Kidney epithelial cell (primary cell): ENCODE measurements at regions not wholly inside any gene's neighbourhood (a gene's known extent, or its start where the extent isn't known, plus 50 kb on each side); places are given as distances from the start of the nearest gene placed in this dataset.

Source experiments
- DNase-seq: peaks from one replicate; pipeline ENCODE4 v3.0.0-alpha.2; 2010; ENCODE audit warnings: low read depth
- H3K27me3 ChIP-seq: 2 replicates; pipeline ENCODE4 v1.6.0; 2011; ENCODE audit warnings: low read length; ENCODE audit not compliant: control insufficient read depth, insufficient read depth
- H3K36me3 ChIP-seq: 2 replicates; pipeline ENCODE4 v1.5.1; 2011; ENCODE audit warnings: low read length; ENCODE audit not compliant: control insufficient read depth, insufficient read depth
- H3K4me3 ChIP-seq: 2 replicates; pipeline ENCODE4 v1.5.1; 2011; ENCODE audit warnings: low read depth, mild to moderate bottlenecking, control low read depth, low read length
- CTCF ChIP-seq: IDR thresholded peaks from 2 replicates; pipeline ENCODE4 v1.5.1; 2011; ENCODE audit warnings: mild to moderate bottlenecking, moderate library complexity, low read length, control low read depth, inconsistent platforms; ENCODE audit not compliant: insufficient read depth, poor library complexity, severe bottlenecking

DNA sequence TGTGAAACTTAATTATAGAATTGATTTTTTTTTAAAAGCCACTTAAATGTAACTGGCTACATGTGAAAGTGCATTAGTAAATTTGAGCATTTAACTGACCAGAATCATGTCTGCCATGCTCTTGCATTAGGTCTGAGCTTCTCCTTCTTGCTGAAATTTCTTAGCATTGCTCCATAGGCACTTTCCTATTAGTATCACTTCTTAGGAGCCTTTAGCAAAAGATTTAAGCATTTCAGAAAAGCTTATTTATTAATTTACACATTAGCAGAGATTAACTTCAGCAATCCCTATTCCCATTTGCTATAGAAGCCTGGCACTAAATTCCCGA is 211.0 kb downstream of the SNX18 start:
- H3K36me3 ChIP-seq: no peaks in the 10 kb centered on the region
- no peak for DNase-seq
- H3K27me3 ChIP-seq: no peaks in the 10 kb centered on the region
- TF ChIP-seq CTCF: no peak
- no peak overlapping the region for H3K4me3 ChIP-seq

DNA sequence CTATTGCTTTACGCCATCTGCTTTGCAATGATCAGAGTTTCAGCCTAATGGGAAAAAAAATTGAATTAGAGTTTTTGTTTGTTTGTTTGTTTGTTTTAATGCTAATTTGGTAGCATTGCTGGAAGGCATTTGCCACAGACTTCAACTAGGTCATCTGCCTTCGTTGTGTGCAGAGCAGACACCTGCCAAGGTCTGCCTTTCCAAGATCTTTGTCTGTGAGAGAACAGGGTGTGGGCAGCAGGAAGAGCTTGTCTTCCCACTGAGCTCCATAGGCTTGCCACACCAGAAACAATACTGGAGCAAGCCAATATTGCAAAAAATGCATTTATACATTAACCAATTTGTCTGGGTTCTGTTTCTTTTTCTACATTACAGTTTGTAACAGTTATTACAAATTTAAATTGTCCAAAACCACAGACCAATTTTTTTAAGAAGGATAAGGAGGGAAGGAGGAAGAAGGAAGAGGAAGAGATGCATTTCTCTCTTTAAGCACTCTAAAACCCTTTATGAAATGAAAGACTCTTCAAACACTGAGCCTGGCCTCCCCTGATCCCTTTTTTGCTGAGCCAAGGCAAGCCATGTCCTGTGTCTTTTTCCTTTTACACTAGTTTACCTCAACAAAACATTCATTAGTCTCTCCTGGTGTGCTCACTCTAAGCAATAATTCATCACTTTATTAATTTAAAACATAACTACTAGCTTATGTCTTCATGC is 210.5 kb downstream of the SNX18 start:
- Histone ChIP-seq H3K4me3 (no peak overlapping the region), H3K27me3 (no peaks in the 10 kb centered on the region), H3K36me3 (no peaks in the 10 kb centered on the region)
- TF ChIP-seq CTCF: no peak
- no peak for DNase-seq

DNA sequence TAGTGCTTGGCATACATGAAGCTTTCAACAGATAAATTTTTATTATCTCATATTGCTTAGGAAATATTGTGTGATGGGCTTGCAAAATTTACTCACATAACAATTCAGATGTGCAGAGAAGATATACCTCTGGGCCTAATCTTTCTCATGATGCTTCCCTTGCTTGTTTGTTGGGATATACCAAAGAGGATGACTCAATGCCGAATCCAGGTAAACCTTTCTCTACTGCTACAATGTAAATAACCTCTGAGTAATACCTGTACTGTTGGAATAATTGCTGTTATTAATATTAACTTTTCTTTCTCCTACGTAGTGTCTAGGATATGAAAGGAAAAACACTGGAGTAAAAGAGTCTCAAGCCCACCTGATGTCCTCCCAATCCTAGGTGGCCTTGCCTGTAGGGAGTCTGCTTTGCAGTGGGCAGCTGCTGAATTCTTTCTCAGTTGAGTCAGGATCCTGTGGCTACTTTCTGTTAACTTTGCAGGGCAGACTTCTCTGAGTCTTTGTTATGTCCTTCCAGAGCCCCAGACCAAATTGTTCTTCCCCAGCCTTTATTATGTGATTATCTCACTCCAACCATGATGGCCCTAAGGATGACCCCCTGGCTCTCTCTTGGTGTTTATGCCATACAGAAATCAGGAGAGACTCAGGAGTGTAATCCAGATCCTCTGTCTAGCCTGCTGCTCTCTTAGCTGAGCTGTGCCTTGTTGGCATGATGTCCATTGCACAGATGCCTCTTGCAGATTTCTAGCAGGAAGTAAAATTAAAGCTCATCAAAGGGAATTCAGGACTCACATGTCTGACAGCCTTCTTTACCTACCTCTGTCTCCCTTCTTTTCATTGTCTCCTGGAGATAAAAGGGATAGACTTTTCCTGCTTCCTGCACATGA is 208.1 kb downstream of the SNX18 start:
- DNase-seq: no peak
- no peak for TF ChIP-seq CTCF
- H3K36me3 ChIP-seq: no peaks in the 10 kb centered on the region
- H3K27me3 ChIP-seq: no peaks in the 10 kb centered on the region
- no peak overlapping the region for H3K4me3 ChIP-seq

DNA sequence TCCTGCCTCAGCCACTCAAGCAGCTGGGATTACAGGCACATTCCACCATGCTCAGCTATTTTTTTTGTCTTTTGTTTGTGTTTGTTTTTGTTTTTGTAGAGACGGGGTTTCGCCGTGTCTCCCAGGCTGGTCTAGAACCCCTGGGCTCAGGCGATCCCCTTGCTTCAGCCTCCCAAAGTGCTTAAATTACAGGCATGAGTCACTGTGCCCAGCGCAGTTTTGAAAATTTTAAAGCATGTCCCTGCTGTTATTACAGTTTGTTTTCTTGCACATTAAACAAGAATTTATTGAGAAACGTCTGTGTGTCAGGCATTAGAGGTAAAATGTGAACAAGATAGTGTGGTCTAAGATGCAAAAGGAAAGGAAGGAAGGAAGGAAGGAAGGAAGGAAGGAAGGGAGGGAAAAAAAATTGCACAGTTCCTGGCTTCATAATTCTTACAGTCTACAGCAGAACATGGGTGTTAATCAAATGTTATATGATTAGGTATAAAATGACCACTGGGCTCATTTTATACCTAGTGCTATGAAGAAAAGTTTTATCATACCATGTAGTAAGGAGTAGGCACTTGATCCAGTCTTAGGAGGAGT is 205.4 kb downstream of the SNX18 start:
- H3K27me3 ChIP-seq: no peaks in the 10 kb centered on the region
- no peak for DNase-seq
- no peak overlapping the region for H3K4me3 ChIP-seq
- TF ChIP-seq CTCF: no peak
- no peaks in the 10 kb centered on the region for H3K36me3 ChIP-seq

GRCh38 chr5:54721951-54722654 is 204.5 kb downstream of the SNX18 start:
- H3K4me3 ChIP-seq: no peak overlapping the region
- no peak for TF ChIP-seq CTCF
- DNase-seq: no peak
- H3K36me3 ChIP-seq: no peaks in the 10 kb centered on the region
- no peaks in the 10 kb centered on the region for H3K27me3 ChIP-seq
